ENCODE measurements at regions not wholly inside any gene's neighbourhood (a gene's known extent, or its start where the extent isn't known, plus 50 kb on each side); places are given as distances from the start of the nearest gene placed in this dataset.

- DNase-seq (ENCODE audit: low read depth): no peak
- no peak overlapping the region for H3K4me3 ChIP-seq (ENCODE audit: low read length)
- no peak for TF ChIP-seq CTCF (IDR thresholded peaks at IDR 0.05; ENCODE audit: insufficient read depth, low read depth, low read length, missing control alignments)
Measured at GRCh38 chr6:37561361-37561760, 61.7 kb upstream of the CCDC167 start.

DNA sequence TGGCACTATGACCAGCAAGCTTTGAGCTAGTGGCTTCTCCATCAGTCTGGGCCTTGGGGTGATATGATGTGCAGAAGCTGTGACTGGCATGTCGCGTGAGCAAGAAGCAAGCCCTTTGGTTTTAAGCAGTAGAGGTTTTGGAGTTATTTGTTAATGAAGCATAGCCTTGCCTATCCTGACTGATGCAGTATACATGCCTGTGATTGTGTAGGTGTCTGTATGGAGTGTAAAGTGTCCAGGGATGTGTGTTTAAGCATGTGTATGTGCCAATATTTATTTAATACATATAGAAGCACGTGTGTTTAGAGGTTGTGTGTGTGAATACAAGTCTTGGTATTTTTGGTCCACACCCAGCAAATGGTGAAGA lies 61.0 kb upstream of the CCDC167 start:
- DNase-seq (ENCODE audit: low read depth): no peak
- no peak overlapping the region for H3K4me3 ChIP-seq (ENCODE audit: low read length)
- no peak for TF ChIP-seq CTCF (IDR thresholded peaks at IDR 0.05; ENCODE audit: insufficient read depth, low read depth, low read length, missing control alignments)

DNA sequence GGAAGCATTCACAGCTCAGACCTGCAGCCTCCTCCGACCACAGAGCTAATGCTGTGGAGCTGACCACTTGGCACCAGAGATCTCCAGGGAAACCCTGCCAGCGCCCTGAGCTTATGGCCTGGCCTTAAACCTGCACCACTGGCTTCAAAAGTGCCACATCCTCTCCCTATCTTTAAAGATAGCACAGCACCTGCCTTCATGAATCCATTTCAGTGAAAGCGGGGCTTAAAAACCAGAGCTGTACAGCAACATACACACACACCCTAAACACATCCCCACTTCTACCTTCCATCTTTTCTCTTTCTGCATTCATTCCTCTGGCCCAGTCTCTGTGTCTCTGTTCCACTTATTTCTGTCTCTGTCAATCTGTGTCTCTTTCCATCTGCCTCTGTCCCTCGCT lies 59.8 kb upstream of the CCDC167 start:
- no peak for DNase-seq (ENCODE audit: low read depth)
- H3K4me3 ChIP-seq (ENCODE audit: low read length): no peak overlapping the region
- TF ChIP-seq CTCF (IDR thresholded peaks at IDR 0.05; ENCODE audit: insufficient read depth, low read depth, low read length, missing control alignments): no peak

DNA sequence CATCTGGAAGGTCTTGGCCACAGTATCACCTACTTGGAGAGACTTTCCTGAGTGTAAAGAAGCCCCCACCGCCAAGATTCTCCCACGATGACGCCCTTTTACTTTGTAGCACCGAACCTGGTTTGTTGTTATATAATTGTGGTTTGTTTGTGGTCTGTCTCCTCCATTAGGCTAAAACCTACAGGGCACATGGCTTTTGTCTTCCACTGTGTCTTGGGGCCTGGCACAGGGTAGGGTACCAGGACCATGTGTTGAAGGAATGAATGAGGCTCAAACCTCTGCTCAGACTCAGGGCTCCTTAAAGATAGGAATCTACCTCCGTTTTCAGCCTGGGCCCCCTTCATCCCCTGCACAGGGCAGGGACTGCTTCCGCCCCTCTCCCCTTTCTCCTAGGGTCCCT lies 59.4 kb upstream of the CCDC167 start:
- no peak overlapping the region for H3K4me3 ChIP-seq (ENCODE audit: low read length)
- TF ChIP-seq CTCF (IDR thresholded peaks at IDR 0.05; ENCODE audit: insufficient read depth, low read depth, low read length, missing control alignments): no peak
- no peak for DNase-seq (ENCODE audit: low read depth)

DNA sequence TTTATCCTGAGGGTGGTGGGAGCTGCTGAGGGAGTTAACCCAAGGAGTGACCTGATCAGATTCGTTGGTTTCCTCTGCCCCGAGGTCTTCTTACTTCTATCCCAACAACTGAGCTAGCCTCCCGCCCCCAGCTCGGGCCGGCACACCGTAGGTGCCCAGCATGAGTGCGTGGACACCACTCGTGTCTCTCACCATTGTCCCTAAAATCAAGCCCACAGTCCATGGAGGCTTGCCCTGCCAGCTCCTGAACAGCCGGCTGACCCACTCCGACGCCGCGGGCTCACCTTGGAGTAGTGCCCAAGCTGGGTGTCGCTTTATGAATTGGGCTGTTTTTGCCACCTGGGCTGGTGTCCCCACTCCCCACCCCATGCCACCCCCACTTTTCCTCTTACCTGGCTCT lies 59.0 kb upstream of the CCDC167 start:
- no peak overlapping the region for H3K4me3 ChIP-seq (ENCODE audit: low read length)
- no peak for DNase-seq (ENCODE audit: low read depth)
- TF ChIP-seq CTCF (IDR thresholded peaks at IDR 0.05; ENCODE audit: insufficient read depth, low read depth, low read length, missing control alignments): no peak

GRCh38 chr6:37558168-37558567 lies 58.5 kb upstream of the CCDC167 start:
- no peak for TF ChIP-seq CTCF (IDR thresholded peaks at IDR 0.05; ENCODE audit: insufficient read depth, low read depth, low read length, missing control alignments)
- H3K4me3 ChIP-seq (ENCODE audit: low read length): no peak overlapping the region
- no peak for DNase-seq (ENCODE audit: low read depth)

DNA sequence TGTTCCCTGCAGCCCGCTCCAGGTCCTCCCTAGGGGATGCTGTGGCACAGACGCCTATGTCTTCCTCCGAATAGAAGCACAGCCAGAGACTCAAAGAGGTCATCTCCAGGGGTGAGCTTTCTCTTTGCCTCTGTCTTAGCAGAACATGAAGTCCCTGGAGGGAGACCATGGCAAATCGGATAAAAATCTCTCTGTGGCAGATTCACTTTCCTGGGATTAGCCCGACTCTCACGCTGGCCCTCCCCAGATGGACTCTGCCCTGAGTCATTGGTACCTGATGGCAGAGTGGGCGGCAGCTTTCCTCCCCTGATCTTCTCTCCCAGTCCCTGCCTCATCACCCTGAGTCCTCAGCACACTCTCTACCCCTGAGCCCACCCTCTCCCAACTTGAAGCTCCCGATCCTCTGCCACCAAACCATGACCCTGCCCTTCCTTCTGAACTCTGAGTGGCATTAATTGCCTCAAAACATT lies 58.0 kb upstream of the CCDC167 start:
- no peak overlapping the region for H3K4me3 ChIP-seq (ENCODE audit: low read length)
- DNase-seq (ENCODE audit: low read depth): no peak
- no peak for TF ChIP-seq CTCF (IDR thresholded peaks at IDR 0.05; ENCODE audit: insufficient read depth, low read depth, low read length, missing control alignments)
